ENCODE measurements at regions not wholly inside any gene's neighbourhood (a gene's known extent, or its start where the extent isn't known, plus 50 kb on each side); places are given as distances from the start of the nearest gene placed in this dataset.
"Not testable (repeated sequence)": the region's sequence is repeated elsewhere in the genome, so short reads cannot be mapped to it uniquely, and the experiment has no call there.

GRCh38 chr4:53854991-53855568, 209.3 kb downstream of the CHIC2 start:
- in situ Hi-C loops (cut with HindIII; ENCODE audit: low pct_unique_long_range_greater_than_20kb, low sequenced_read_pairs), result no loop called here
- no peak for DNase-seq (ENCODE audit: low read depth in 1 of 2, low spot score in 1 of 2)
- TF ChIP-seq JUND (IDR thresholded peaks at IDR 0.05; ENCODE audit: low read depth), result no peak

GRCh38 chr4:53852343-53852742, 212.1 kb downstream of the CHIC2 start:
- in situ Hi-C loops (cut with HindIII; ENCODE audit: low pct_unique_long_range_greater_than_20kb, low sequenced_read_pairs), result no loop called here
- DNase-seq (ENCODE audit: low read depth in 1 of 2, low spot score in 1 of 2), result no peak
- no peak for TF ChIP-seq JUND (IDR thresholded peaks at IDR 0.05; ENCODE audit: low read depth)

GRCh38 chr4:53847965-53848364, 216.4 kb downstream of the CHIC2 start:
- in situ Hi-C loops (cut with HindIII; ENCODE audit: low pct_unique_long_range_greater_than_20kb, low sequenced_read_pairs), result no loop called here

GRCh38 chr4:53844551-53844950, 219.9 kb downstream of the CHIC2 start:
- TF ChIP-seq JUND (IDR thresholded peaks at IDR 0.05; ENCODE audit: low read depth), result no peak
- in situ Hi-C loops (cut with HindIII; ENCODE audit: low pct_unique_long_range_greater_than_20kb, low sequenced_read_pairs), result no loop called here
- DNase-seq (ENCODE audit: low read depth in 1 of 2, low spot score in 1 of 2), result no peak

More at GRCh38 chr4:53847965-53848364, 216.4 kb downstream of the CHIC2 start:
- DNase-seq (ENCODE audit: low read depth in 1 of 2, low spot score in 1 of 2), result no peak
- no peak for TF ChIP-seq JUND (IDR thresholded peaks at IDR 0.05; ENCODE audit: low read depth)

- in situ Hi-C loops (cut with HindIII; ENCODE audit: low pct_unique_long_range_greater_than_20kb, low sequenced_read_pairs), result no loop called here
- DNase-seq (ENCODE audit: low read depth in 1 of 2, low spot score in 1 of 2), result no peak
- TF ChIP-seq JUND (IDR thresholded peaks at IDR 0.05; ENCODE audit: low read depth), result no peak
Measured at GRCh38 chr4:53844133-53844532, 220.3 kb downstream of the CHIC2 start.

- no peak for TF ChIP-seq JUND (IDR thresholded peaks at IDR 0.05; ENCODE audit: low read depth)
- no peak for DNase-seq (ENCODE audit: low read depth in 1 of 2, low spot score in 1 of 2)
- in situ Hi-C loops (cut with HindIII; ENCODE audit: low pct_unique_long_range_greater_than_20kb, low sequenced_read_pairs), result no loop called here
Measured at GRCh38 chr4:53841711-53842110, 222.7 kb downstream of the CHIC2 start.

GRCh38 chr4:53840643-53841042, 223.8 kb downstream of the CHIC2 start:
- no peak for TF ChIP-seq JUND (IDR thresholded peaks at IDR 0.05; ENCODE audit: low read depth)
- no peak for DNase-seq (ENCODE audit: low read depth in 1 of 2, low spot score in 1 of 2)
- in situ Hi-C loops (cut with HindIII; ENCODE audit: low pct_unique_long_range_greater_than_20kb, low sequenced_read_pairs), result no loop called here

- DNase-seq (ENCODE audit: low read depth in 1 of 2, low spot score in 1 of 2); in situ Hi-C loops (cut with HindIII; ENCODE audit: low pct_unique_long_range_greater_than_20kb, low sequenced_read_pairs): not testable (repeated sequence)
Measured at GRCh38 chr4:53833302-53834003, 231.0 kb downstream of the CHIC2 start.

GRCh38 chr4:53832549-53832948, 231.9 kb downstream of the CHIC2 start:
- DNase-seq (ENCODE audit: low read depth in 1 of 2, low spot score in 1 of 2), result no peak
- in situ Hi-C loops (cut with HindIII; ENCODE audit: low pct_unique_long_range_greater_than_20kb, low sequenced_read_pairs), result no loop called here
- TF ChIP-seq JUND (IDR thresholded peaks at IDR 0.05; ENCODE audit: low read depth), result no peak

GRCh38 chr4:53830511-53830910, 233.9 kb downstream of the CHIC2 start:
- in situ Hi-C loops (cut with HindIII; ENCODE audit: low pct_unique_long_range_greater_than_20kb, low sequenced_read_pairs), result no loop called here
- DNase-seq (ENCODE audit: low read depth in 1 of 2, low spot score in 1 of 2), result no peak
- TF ChIP-seq JUND (IDR thresholded peaks at IDR 0.05; ENCODE audit: low read depth), result no peak

- in situ Hi-C loops (cut with HindIII; ENCODE audit: low pct_unique_long_range_greater_than_20kb, low sequenced_read_pairs), result no loop called here
- no peak for DNase-seq (ENCODE audit: low read depth in 1 of 2, low spot score in 1 of 2)
- TF ChIP-seq JUND (IDR thresholded peaks at IDR 0.05; ENCODE audit: low read depth), result no peak
Measured at GRCh38 chr4:53821179-53821851, 230.0 kb upstream of the LNX1 start.

GRCh38 chr4:53818104-53818503, 226.8 kb upstream of the LNX1 start:
- no peak for TF ChIP-seq JUND (IDR thresholded peaks at IDR 0.05; ENCODE audit: low read depth)
- in situ Hi-C loops (cut with HindIII; ENCODE audit: low pct_unique_long_range_greater_than_20kb, low sequenced_read_pairs), result no loop called here
- DNase-seq (ENCODE audit: low read depth in 1 of 2, low spot score in 1 of 2), result no peak

- no peak for DNase-seq (ENCODE audit: low read depth in 1 of 2, low spot score in 1 of 2)
- in situ Hi-C loops (cut with HindIII; ENCODE audit: low pct_unique_long_range_greater_than_20kb, low sequenced_read_pairs), result no loop called here
- TF ChIP-seq JUND (IDR thresholded peaks at IDR 0.05; ENCODE audit: low read depth), result no peak
Measured at GRCh38 chr4:53816561-53816960, 225.3 kb upstream of the LNX1 start.
